Activated CD4-positive, alpha-beta T cell treated with anti-CD3 and anti-CD28 coated beads, Interleukin-2, amount 50 U/mL, for 1 hour (primary cell): ENCODE measurements at regions not wholly inside any gene's neighbourhood (a gene's known extent, or its start where the extent isn't known, plus 50 kb on each side); places are given as distances from the start of the nearest gene placed in this dataset.
A peak's percentile ranks its signal among the peaks of the same experiment; 100 is the strongest.

Source experiments
- DNase-seq: peaks from one replicate; pipeline ENCODE4 v3.0.0-alpha.2; 2020

DNA sequence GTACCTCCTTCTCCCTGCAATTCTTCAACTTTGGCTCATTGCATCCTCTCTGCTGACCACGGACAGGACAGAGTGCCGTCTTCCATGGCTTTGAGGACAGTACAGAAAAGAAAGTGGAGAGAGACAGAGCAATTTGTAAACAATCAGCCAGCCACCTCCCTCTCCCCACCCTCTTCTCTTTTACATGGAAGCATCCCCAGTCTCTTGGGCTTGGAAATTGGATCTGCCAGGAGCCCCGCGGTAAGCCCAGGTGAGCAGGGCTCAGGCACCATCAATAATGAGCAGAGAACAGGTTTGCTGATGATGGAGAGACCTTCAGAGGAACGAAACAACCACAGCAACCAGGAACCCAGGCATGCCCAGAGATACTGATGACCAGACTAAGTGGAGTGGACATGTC lies 194.9 kb upstream of the TNRC6C start:
- DNase-seq, result no peak

DNA sequence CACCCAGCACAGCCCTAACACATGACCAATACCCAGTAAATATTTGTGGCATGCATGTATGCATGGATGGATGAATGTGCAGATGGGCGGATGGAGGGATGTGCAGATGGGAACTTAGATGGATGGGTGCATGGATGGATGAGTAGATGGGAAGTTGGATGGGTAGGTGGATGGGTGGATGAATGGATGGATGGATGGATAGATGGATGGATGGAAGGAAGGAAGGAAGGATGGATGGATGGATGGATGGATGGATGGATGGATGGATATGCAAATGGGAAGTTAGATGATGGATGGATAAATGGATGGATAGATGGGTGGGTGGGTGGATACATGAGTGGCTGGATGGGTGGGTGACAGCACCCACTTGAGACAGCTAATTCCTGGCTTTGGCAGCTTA lies 193.2 kb upstream of the TNRC6C start:
- no peak for DNase-seq

DNA sequence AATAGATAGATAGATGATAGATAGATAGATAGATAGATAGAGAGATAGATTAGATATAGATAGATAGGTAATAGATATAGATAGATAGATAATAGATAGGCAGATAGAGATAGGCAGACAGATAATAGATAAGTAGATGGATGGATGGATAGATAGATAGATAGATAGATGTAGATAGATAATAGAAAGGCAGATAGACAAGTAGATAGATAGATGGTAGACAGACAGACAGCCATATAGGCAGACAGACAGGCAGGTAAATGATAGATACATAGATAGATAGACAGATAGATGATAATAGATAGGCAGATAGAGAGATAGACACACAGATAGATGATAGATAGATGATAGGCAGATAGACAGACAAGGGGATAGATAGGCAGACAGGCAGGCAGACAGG lies 191.4 kb upstream of the TNRC6C start:
- no peak for DNase-seq

DNA sequence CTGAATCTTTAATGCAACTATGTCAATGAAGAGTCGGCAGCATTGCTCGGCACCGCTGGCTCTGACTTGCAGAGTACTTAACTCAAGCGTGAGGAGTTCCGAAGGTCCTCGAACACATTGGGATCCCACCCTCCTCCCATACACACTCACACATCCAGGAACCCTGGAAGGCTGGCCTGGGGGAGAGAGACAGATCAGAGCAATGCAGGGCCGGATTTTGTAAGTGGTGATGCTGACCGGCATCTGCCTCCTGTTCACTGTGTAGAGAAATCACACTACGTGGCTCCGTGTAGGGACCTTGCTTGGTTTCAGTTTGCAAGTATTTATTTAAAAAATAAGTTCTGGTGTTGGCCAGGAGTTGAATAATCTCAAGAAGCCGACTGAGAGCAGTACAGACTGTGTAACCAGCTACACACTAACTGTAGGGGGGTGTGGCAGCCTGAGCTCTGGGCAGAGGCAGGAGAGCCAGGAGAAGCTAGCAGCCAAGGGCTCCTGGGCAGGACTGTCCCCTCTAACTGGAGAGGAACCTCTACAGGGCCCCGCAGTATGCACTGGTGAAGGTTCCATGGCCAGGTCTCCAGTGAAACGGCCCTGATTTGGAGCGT lies 190.2 kb upstream of the TNRC6C start:
- DNase-seq, result no peak

DNA sequence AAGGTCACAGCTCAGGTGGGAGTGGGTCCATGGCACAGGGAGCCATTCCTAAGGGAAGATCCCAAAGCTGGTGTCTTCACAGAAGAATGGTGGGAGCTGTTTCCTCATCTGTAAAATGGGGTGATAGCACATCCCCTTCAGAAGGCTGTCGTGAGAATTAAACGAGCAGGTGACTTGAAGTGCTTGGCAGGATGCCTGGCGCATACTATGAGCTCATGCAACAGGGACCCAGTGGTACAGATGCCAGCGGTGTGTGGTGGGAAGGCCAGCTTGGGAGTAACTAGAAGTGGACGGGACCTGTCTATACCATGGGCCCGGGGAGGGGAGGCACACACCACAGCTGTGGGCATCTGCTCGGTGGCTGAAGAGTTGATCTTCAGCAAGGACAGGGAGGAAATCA lies 189.3 kb upstream of the TNRC6C start:
- no peak for DNase-seq

DNA sequence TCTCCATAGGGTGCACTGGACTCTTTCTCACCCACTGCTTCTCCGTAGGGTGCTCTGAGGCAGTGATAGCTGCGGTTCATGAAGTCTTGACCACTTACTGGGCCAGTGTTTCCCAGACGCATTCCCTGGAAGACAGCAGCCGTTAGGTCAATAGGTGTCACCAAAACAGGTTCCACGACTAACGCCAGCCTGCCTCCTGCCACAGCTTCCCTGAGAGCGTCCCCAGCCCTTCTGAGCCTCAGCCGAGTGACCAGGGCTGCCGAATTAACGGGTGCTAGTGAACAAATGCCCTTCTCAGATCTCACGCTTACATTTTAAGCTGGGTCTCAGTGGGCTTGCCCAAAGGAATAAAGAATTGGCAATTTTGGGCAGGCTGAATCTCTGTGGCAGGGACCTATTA lies 188.7 kb upstream of the TNRC6C start:
- DNase-seq, result no peak

DNA sequence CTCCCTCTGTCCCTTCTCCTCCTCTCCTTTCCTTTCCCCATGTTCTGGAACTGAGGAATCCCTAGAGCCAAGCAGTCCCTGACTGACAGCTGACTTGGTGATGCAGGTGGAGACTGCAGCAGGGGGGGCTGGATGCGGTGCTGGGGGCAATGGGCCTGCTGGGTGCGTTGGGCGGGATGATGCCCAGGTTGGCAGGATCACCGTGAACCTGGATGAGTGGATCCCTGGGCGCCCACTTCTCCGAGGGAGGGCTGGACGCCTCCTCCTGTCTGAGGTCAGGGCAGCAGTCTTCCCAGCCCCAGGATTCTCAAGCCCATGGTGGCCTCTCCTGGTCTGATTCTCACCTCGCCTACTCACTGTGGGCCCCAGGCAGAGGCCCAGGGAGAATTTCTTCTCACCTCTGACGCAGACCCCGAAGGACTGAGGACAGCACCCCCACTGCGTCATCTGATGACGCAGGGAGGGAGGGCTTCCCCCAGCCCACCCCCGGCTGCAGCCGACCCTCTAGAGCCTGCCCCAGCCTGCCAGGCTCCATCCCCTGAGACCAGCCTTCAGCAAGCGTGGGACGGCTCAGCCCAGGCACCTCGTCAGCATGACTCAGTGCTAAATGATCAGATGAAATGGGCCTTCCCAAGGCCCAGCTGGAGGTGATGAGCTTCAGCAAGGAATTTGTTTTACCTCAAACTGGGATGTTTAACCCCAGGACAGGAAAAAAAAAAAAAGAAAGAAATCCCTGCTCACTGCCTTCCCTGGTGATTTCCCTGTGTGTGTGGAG lies 188.0 kb upstream of the TNRC6C start:
- DNase-seq, result no peak

DNA sequence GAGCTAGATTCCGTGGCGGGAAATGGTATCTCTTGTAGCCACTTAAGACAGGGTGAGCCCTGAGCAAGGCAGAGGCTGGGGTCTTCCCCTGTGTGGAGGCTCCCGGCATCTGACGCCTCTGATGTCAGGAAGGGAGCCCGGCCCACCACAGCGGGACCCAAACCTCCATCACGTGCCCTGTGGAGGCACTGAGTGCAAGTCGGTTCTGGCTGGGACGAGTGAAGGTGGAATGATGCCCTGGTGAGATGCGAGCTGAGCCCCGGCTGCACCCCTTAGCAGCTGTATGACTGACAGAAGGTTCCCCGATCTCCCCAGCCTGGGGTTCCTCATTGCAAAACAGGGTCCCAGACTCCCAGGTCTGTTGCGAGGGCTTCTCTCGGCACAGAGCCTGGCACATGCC lies 187.4 kb upstream of the TNRC6C start:
- no peak for DNase-seq

DNA sequence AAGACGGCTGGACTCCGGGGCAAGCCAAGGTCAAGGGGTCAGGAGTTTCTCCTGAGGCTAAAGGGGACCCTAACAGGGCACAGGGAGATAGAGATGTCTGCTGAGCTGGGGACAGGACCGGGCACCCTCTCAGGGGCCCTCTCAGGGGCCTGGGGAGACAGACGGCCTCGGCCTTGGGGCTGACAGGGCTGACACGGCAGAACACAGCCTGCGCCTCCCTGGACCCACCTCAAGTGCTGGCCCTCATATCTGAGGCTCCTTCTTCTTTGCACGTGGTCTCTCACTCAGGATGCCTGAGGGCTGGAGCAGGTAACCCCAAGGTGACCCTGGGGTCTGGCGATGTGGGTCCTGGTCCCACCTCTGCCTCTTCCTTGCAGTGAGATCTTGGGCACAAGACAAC lies 186.9 kb upstream of the TNRC6C start:
- DNase-seq, result no peak

DNA sequence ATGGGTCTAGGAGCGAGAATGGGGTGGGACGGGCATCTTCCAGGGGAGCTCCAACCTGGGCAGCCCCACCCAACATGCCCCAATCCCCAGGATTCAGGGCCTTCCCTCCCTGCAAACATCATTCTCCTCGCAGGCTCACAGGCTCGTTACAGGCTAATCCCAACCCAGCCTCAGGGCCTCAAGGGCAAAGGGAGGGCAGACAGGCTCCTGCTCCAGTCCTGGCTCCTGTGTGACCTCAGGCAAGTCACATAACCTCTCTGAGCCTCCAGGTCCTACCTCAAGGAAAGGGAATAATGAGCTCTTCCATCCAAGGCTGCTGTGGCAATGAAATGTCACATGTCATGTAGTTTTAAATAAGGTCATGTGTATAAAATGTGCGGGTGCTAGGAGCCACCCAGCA lies 186.5 kb upstream of the TNRC6C start:
- no peak for DNase-seq

DNA sequence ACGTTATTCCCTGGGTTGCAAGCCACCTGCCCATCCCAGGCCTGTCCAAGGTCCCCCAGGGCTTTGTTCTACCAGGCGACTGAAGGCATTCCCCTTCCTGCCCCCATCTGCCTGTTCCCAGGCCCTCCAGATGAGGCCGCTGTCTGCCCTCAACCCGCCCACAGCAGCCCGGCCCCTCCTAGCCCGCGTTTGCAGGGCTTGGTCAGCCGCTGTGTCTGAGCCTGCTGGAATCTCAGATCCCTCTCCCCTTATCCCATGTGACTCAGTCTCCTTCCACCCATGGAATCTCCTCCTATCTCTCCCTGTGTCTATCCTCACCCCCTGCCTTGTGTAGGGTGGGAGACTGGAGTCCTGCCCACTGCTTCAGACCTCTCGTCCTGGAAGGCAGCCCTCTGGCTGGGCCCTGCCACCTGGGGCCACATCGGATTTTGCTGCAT lies 186.0 kb upstream of the TNRC6C start:
- peak; percentile 67 for DNase-seq

DNA sequence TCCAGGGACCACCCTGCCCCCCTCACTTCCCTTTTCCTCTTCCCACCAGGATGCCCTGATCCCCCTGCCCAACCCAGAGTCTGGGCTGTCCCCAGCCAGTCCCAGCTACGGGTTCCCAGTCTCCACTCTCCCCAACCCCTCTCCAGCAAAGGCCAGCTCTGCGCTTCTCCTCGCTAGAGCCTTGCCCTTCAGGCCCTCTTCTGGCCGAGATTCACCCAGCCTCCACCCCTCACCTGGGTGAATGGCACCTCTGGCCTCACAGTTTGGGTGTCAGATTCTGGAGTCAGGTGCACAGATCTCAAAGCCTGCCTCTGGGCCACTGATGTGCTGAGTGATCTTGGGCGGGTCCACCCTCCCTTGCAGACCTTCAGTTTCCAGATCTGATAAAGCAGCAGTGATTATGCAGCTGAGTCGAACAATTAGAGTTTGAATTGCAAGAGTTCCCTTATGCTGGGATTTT lies 185.6 kb upstream of the TNRC6C start:
- no peak for DNase-seq

DNA sequence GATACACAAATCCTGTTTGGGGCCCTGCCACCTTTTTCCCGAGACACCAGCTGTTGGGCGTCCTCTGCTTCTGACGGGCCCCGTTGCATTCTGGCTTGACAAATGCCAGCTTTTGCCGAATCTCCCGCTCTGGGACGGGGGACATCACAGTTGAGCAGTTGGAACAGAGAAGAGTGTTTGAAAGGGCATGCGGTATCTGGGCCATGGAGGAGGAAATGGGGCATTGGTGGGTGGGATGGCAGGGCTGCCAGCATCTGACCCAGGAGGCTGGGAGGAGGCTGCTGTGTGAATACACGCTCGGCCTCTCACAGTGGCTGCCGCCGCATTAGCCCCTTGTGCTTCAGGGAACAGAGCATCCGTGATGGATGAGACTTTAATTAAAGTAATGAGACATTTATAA lies 184.3 kb upstream of the TNRC6C start:
- DNase-seq, result no peak

DNA sequence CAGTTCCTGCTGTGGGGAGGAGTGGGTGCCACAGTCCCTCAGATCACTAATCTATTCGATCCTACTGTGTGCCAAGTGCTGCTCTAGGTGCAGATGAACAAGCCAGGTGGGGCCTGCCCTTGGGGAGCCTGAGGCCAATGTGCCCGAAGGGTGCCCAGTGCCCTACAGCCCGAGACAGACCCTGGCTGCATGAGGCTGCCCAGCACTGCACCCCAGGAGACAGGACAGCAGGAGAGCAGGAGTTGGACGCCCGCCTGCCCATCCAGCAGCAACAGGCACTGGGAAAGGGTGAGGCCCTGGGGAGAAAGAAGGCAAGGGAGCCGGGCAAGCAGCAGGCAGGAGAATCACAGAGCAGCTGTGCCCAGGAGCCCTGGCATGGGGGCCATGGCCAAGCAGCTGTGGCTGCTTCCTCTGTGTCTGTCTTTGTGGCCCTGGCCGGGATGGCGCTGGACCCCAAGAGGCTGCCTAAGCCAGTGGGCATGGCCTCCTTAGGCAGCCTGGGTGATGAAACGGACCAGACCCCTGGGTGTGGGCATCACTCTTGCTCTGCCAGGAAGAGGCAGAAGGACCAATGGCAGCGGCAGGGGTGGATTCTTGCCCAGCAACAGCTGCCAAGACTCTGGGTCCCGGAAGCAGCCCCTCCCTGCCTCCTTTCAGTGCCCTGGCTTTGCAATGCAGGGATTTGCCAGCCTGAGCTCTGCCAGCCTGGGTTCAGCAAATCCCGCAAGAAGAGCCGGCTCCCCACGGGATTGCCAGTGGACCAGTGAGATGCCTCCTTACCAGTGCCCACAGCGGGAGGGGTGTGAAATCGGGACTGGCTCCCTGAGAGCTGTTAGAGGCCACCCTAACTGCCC lies 179.6 kb upstream of the TNRC6C start:
- DNase-seq, result no peak

DNA sequence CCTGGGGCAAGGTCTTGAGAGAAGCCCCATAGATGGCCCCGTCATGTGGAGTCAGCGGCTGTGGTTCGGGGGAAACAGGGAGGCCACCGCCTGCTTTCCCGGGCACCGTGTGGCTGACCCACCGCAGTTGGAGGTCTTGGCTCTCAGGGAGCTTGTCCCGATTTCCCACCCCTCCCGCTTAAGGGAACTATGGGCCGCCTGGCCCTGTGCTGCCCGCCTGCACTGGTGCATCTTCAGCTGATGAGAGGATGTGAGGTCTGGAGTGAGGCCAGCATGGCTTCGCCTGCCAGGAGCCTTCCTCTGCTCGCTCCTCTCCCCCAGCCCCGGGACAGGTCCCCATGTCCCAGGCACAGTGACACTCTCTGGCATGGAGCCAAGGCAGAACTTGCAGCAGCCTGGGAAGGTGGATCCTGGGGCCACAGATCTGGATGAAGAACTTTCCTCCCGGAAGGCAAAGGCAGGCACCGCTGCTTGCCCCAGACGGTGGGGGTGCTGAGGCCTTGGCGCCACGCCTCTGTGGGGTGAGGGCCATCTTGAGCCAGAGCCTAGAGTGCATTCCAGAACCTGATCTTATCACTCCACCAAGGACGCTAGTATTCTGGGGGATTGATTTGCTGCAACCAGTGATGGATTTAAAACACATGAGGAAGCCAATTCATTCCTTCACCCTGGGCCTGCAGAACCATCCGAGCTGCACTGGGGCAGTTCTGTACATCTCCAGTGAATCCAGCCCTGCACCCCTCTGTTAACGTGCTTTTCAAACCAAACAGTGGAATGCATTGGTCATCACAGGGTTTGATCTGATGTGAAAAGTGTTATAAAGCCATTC lies 178.6 kb upstream of the TNRC6C start:
- DNase-seq, result no peak

DNA sequence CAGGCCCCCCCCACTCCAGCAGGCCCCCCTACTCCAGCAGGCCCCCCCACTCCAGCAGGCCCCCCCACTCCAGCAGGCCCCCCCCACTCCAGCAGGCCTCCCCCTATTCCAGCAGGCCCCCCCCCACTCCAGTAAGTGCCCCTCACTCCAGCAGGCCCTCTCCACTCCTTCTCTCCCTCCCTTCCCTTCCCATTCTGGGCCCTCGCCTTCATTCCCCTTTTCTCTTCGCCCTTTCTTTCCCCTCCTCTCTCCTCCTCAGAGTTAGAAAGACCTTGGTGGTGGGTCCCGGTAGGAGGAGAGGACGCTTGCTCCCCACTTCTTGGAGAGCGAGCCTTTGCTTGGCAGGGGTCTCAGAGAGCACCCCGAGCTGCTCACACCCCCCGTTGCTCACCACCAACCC lies 177.0 kb upstream of the TNRC6C start:
- DNase-seq, result no peak

DNA sequence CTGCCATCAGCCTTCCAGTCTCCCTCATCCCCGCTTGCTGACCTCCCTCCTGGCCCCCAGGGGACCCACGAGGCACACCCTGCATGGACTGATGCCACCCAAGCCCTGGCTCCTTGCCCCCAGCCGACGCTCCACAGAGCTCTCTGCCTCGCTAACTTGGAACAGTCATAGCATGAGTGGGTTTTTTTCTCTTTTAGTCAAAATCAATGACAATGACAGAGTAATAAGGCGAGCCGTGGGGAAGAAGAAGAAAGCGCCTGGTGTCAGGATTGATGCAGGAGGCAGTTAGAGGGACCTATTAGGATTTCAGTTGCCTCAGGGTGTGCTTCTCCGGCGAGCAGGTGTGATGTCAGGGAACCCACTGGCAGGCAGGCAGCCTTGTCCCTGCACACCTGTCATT lies 176.3 kb upstream of the TNRC6C start:
- no peak for DNase-seq

DNA sequence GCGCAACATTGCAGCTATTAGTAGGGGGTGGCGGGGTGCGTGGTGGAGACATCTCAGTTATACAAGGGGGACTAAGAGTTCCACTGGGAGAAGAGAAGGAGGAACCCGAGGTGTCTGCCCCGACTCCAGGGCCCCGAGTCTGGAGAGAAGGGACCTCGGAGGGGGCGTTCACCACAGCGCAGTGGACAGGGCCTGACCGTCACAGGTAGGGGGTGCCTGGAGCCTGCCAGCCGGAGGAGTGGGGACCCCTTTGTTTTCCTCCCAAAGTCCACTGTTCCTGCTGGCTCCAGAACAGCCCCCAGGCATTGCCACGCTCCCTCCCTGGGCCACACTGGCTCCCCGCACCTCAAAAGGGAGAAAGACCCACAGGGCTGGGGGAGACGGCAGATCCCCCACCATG lies 175.9 kb upstream of the TNRC6C start:
- DNase-seq, result no peak

DNA sequence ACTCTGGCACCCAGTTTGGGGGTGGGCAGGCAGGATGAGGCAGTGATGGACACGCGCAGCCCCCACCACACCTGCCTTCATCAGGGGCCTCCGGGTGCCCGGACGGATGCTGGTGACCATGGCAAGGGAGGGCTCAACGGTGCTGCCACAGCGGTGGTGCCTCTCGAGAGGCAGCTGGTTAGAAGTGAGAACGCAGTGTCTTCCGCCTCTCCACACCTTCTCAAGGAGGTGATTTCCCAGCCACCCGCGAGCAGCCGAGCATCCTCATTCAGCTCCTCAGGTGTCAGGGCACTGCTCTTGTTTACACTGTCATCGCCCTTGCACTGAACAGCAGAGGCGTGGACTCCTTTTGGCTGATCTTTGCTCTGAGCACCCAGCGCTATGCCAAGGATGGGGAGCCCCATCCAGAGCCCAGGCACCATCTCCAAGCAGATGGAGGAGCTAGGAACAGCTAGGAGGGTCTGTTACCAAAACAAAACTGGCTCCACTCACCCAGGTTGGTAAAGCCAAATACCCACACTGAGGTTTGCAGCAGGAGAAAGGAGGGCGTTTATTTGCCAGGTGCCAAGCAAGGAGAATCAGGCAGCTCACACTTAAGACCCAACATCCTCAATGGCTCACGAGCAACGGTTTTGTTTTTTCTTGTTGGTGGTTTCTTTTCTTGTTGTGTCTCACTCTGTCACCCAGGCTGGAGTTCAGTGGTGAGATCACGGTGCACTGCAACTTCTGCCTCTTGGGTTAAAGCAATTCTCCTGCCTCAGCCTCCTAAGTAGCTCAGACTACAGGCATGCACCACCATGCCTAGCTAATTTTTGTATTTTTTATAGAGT lies 174.3 kb upstream of the TNRC6C start:
- peak; percentile 67 for DNase-seq

DNA sequence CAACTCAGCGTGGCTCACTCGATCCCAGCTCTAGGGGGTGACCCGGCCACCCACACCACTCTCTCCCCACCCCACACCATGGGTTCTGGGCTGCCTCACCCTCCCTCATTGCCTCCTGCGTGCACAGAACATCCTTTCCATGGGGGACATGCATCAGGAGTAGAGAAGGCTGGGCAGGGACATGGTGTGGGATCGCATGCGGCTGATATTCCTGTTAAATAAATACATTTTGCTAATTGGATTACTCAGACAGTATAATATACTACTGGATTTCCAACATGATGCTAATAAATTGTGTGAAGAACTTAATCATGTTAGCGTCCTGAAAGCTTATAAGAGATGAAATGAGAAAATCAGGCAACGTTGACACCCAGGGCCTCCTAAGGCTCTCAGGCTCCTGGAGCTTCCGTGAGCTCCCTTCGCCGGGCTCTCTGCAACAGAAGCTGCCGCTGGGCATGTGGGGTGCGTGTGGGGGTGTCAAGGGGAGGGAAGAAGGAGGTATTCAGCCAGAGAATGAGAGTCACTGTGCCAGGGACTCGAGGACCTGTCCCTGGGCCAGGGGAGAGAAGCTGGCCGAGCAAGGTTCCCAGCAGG lies 173.1 kb upstream of the TNRC6C start:
- DNase-seq, result no peak

DNA sequence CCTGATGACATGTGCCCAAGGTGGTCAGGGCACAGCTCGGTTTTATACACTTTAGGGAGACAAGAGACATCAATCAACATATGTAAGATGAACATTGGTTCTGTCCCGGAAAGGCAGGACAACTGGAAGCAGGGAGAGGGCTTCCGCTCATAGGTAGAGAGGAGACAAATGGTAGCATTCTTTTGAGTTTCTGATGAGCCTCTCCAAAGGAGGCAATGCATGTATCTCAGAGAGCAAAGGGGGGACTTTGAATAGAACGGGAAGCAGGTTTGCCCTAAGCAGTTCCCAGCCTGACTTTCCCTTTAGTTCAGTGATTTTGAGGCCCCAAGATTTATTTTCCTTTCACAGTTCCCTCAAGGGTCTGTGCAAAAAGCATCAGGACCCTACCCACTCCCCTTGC lies 172.4 kb upstream of the TNRC6C start:
- DNase-seq, result no peak
